22Rv1 (cell line): ENCODE measurements at regions not wholly inside any gene's neighbourhood (a gene's known extent, or its start where the extent isn't known, plus 50 kb on each side); places are given as distances from the start of the nearest gene placed in this dataset.

Source experiments
- CTCF ChIP-seq: fragments of 450-650 bp; IDR thresholded peaks from 2 replicates; pipeline ENCODE4 v1.5.1; 2017; ENCODE audit warnings: mild to moderate bottlenecking
- ZFX ChIP-seq: fragments of 450-650 bp; IDR thresholded peaks from 2 replicates; pipeline ENCODE4 v1.6.1; 2017; ENCODE audit warnings: antibody characterized with exemption, borderline replicate concordance

GRCh38 chr2:176421297-176422050, 152.2 kb downstream of the MTX2 start:
- no peak for TF ChIP-seq CTCF
- no peak for TF ChIP-seq ZFX
